D721Med (cell line): ENCODE measurements at regions not wholly inside any gene's neighbourhood (a gene's known extent, or its start where the extent isn't known, plus 50 kb on each side); places are given as distances from the start of the nearest gene placed in this dataset.

Experiments used
- DNase-seq: peaks from one replicate; pipeline ENCODE4 v3.0.0; 2011; ENCODE audit warnings: low spot score; ENCODE audit not compliant: insufficient read length
- FAIRE-seq: peaks from 2 replicates; lab custom pipeline; 2011; peaks lifted over from hg19 to GRCh38; lab: Jason Lieb, UNC
- TF ChIP-seq, protein P1 (sequence below): IDR thresholded peaks from 2 replicates; pipeline ENCODE4 v1.5.1; 2012; ENCODE audit warnings: mild to moderate bottlenecking, control low read depth; ENCODE audit not compliant: insufficient read depth; ENCODE audit errors: missing control alignments

DNA sequence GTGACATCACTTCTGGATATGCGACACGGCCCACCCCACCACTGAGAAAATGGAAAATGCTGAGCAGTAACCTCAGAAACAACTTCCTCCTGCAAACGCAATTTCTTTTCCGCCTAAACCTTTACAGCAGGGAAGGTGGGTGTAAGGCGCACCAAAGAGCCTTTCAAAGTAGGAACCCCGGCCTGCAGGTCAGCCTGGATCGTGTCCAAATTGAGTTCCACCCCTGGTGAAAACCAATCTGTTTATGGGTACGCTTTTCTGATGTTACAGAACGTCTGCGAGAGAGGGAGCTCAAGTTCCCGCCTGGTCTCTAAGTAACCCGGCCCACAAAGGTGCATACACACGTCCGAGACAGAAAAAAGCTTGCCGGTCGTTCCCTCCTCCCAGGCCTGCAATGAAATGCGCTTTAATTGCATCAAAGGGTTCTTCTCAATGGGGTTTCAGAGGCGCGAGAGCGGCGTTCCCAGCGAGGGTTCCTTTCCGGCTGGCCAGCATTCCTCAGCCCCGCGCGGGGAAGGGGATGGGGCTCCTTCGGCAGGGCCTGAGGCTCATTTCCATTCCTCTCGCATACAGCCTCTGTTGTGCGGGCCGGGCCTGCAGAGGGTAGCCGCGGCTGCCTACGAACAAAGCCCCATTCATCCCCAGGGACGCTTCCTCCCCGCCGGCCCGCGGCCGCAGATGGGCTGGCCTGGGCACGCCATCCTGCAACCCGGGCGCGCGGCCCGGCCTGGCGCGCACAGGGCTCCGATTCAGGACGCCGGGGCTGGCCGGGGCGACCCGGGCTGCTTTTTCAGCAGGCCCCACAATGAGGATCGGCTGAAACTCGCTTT lies 138.1 kb downstream of the TMCO5A start:
- no peak for DNase-seq
- FAIRE-seq = no peak

DNA sequence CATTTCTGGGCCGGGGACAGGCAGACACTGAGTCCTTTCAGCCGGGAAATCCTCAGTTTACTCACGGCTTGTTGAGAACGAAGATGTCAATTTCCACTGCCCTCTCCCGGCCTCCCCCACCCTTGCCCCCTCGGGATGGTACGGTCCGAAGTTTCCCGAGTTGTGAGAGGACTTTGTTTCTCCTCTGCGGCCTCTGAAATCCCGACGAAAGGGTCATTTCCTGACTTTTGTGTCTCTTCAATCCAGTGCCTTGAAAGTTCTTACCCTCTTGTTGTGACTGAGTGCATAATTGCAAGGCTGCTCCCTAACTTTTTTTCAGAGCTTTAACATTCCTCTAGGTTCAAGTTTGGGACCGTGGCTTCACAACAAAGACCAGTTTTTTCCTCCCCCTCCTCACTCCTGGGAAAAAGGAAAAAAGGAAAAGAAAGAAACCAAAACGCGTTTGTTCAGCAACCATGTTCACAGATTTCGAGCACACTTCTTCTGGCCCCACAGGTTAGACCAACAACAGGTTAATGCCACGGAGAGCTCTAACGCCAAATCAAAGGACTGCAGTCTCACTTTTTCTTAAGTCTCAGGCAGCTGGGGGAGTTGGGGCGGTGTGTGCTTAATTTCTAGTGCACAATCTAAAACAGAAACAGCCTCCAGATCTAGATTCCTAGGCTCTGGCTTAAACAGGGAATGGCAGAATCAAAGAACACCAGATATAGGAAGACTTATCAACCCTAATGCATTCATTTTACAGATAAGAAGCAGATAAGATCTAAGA lies 138.9 kb downstream of the TMCO5A start:
- DNase-seq (no peak), FAIRE-seq (no peak)
- TF ChIP-seq, protein P1, sequence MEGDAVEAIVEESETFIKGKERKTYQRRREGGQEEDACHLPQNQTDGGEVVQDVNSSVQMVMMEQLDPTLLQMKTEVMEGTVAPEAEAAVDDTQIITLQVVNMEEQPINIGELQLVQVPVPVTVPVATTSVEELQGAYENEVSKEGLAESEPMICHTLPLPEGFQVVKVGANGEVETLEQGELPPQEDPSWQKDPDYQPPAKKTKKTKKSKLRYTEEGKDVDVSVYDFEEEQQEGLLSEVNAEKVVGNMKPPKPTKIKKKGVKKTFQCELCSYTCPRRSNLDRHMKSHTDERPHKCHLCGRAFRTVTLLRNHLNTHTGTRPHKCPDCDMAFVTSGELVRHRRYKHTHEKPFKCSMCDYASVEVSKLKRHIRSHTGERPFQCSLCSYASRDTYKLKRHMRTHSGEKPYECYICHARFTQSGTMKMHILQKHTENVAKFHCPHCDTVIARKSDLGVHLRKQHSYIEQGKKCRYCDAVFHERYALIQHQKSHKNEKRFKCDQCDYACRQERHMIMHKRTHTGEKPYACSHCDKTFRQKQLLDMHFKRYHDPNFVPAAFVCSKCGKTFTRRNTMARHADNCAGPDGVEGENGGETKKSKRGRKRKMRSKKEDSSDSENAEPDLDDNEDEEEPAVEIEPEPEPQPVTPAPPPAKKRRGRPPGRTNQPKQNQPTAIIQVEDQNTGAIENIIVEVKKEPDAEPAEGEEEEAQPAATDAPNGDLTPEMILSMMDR = no peak

More for the DNA sequence above, 138.1 kb downstream of the TMCO5A start:
- TF ChIP-seq, protein P1 = no peak

DNA sequence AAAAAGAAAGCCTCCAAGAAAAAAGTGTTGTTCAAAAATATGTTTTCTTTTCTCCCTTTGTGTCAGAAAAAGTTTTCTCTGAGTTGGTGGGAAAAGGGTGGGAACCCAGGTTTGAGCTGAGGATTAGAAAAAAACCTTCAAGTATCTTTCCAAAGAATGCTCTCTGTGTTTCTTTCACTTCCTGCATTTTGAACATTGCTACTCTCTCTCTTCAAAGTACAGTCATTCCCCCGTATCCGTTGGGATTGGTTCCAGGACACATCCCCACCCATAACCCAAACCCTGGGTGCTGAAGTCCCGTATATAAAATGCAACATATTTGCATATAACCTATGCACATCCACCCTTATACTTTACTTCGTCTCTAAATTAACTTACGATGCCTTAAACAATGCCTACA lies 139.6 kb downstream of the TMCO5A start:
- FAIRE-seq (no peak), DNase-seq (no peak)
- TF ChIP-seq, protein P1 = no peak

DNA sequence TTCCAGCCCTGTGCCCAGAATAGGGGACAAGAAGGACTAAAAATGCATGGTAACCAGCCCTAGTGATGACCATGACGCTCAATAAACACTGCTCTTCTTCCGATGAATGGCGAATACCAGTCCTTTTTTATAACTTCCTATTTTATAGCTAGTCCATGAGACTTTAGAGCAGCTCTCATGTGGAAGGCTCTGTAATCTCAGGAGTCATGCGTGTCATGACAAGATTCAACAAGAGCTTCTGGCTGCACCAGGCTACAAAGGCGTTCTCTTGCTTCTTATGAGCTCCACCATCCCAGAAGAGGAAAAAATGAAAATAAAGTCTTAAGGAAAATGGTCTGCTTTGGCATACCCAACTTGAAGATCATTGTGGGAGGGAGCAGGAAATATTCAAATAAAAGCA lies 141.0 kb downstream of the TMCO5A start:
- TF ChIP-seq, protein P1 = no peak
- no peak for FAIRE-seq
- DNase-seq = no peak

DNA sequence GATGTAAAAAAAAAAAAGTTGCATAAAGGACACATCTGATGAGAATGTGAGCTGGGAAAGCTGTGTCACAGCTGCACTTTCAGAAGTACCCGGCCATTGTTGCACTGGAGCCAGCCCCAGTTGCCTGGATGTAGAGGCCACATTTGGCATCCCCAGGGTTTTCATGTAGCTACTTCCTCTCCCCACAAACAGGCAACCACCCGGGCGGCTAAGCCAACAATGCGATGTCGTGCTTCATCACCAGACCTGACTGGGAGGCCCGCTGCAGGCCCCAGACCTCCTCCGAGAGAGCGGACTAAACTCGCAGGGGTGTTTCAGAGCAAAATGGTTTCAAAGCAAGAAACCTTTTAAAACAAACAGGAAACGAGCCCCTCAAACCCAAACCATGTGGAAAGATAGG lies 142.3 kb downstream of the TMCO5A start:
- FAIRE-seq (no peak), DNase-seq (no peak)
- TF ChIP-seq, protein P1 = no peak

DNA sequence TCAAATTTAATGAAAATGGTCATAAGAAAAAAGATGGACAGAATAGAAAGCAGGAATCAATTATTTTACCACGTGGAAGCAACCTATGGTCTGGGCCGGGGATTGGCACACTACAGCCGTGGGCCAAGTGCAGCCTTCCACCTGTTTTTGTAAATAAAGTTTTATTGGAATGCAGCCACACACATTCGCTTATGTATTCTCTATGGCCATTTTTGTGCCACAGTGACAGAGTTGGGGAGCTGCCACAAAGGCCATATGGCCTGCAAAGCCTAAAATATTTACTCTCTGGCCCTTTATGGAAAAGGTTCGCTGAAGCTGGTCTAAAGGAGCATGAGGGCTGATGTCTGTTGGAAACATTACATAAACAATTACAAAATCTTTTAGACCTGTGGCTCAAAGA lies 144.8 kb downstream of the TMCO5A start:
- FAIRE-seq (no peak), DNase-seq (no peak)
- TF ChIP-seq, protein P1 = no peak
